Muscle layer of duodenum (tissue), 2 donors: ENCODE measurements at regions not wholly inside any gene's neighbourhood (a gene's known extent, or its start where the extent isn't known, plus 50 kb on each side); places are given as distances from the start of the nearest gene placed in this dataset.

Experiments used
- H3K27ac ChIP-seq: one replicate; pipeline ENCODE4 v1.7.0; 2013; ENCODE audit warnings: mild to moderate bottlenecking, low read length
- H3K27me3 ChIP-seq: one replicate; pipeline ENCODE4 v1.7.0; 2013; ENCODE audit warnings: low read depth, mild to moderate bottlenecking, control low read depth, low read length
- H3K36me3 ChIP-seq, 2 donors: one replicate each; pipeline ENCODE4 v1.7.0; 2013; ENCODE audit warnings: low read length in 2 of 2, control low read depth in 1 of 2, mild to moderate bottlenecking in 1 of 2; ENCODE audit not compliant: insufficient read depth in 2 of 2, control insufficient read depth in 1 of 2
- H3K4me1 ChIP-seq, 2 donors: one replicate each; pipeline ENCODE4 v1.7.0; 2013; ENCODE audit warnings: low read length in 2 of 2, mild to moderate bottlenecking in 2 of 2, control low read depth in 1 of 2, moderate library complexity in 1 of 2; ENCODE audit not compliant: insufficient read depth in 2 of 2, control insufficient read depth in 1 of 2
- H3K4me3 ChIP-seq, 2 donors: one replicate each; pipeline ENCODE4 v1.7.0; 2013; ENCODE audit warnings: low read length in 2 of 2, low read depth in 1 of 2, mild to moderate bottlenecking in 1 of 2
- H3K9me3 ChIP-seq, 2 donors: one replicate each; pipeline ENCODE4 v1.7.0; 2013; ENCODE audit warnings: low read length in 2 of 2, control low read depth in 1 of 2, mild to moderate bottlenecking in 1 of 2; ENCODE audit not compliant: control insufficient read depth in 1 of 2
- donor health status: healthy.

DNA sequence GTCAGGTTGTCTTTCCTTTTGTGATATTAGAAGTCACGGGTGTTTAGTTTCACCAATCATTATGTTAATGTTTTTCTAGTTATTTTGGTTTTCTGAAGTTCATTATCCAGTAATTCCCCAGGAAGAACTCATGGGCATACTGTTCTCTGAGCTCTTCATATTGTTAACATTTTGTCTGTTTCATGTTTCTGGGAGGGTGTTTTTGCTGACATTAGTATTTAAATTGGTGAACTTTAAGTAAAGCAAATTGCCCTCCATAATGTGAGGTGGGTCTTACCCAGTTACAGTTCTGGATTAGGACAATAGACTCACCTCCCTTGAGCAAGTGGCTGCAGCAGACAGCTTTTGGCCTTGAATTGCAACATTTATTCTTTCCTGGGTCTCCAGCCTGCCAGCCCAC lies 163.4 kb downstream of the GPAT3 start:
- Histone ChIP-seq H3K4me3 (no peak overlapping the region), H3K27me3 (no peaks in the 10 kb centered on the region), H3K36me3 (no peaks in the 10 kb centered on the region), H3K27ac (no peak overlapping the region), H3K9me3 (peaks cover 0 to 5% of the 10 kb centered on the region in 2 donors), H3K4me1 (no peaks in the 10 kb centered on the region)

DNA sequence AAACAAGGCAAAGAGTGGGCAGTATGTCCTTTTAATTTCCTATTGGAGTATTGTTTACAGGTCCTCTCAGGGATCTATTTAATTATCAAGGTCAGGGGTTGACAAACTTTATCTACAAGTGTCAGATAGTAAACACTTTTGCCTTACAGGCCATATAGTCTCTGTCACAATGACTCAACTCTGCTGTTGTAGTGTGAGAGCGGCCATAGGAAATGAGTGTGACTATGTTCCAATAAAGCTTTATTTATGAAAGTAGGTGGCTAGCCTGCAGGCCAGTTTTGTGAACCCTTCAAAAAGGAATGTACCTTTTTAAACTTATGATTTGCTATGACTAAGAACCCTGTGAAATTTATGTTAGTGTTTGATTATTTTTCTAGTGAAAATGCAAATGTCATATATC lies 156.1 kb downstream of the GPAT3 start:
- H3K4me3 ChIP-seq = no peak overlapping the region
- no peaks in the 10 kb centered on the region for H3K27me3 ChIP-seq
- H3K36me3 ChIP-seq = no peaks in the 10 kb centered on the region
- no peak overlapping the region for H3K27ac ChIP-seq
- no peaks in the 10 kb centered on the region for H3K4me1 ChIP-seq
- no peaks in the 10 kb centered on the region for H3K9me3 ChIP-seq

DNA sequence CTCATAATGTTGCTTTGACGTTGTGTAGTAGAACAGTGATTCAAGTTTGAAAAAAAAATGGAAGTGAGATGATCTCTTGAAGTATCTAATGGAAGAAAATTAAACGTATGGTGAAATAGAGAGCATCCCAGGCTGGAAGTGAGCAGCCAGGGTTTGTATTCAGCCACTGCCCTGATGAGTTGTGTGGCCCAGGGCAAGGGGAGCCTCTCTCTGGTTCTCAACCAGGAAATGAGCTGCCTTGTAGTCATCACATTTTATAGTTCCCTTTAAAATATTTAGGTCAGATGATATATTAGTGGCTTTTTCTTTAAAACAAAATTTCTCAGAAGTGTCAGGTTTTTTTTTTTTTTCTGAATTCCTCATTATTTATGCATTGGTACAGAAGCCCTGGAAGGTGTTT lies 150.3 kb downstream of the GPAT3 start:
- no peaks in the 10 kb centered on the region for H3K27me3 ChIP-seq
- no peak overlapping the region for H3K27ac ChIP-seq
- H3K36me3 ChIP-seq = no peaks in the 10 kb centered on the region
- no peaks in the 10 kb centered on the region for H3K4me1 ChIP-seq
- no peak overlapping the region for H3K4me3 ChIP-seq
- no peaks in the 10 kb centered on the region for H3K9me3 ChIP-seq

DNA sequence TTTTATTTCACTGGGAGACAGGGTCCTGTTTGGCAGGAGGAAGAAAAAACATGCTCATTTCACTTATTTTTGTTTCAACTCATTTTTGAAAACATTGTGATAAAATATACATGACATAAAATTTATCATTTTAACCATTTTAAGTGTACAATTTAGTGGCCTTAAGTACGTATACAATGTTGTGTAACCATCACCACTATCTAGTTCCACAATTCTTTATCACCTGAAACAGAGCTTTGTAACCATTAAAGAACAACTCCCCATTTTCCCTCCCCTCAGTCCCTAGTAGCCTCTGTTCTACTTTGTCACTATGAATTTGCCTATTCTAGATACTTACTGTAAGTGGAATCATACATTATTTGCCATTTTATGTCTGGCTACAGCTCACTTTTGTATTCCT lies 143.8 kb downstream of the GPAT3 start:
- H3K27ac ChIP-seq = no peak overlapping the region
- no peaks in the 10 kb centered on the region for H3K9me3 ChIP-seq
- no peaks in the 10 kb centered on the region for H3K4me1 ChIP-seq
- H3K4me3 ChIP-seq = no peak overlapping the region
- no peaks in the 10 kb centered on the region for H3K36me3 ChIP-seq
- H3K27me3 ChIP-seq = no peaks in the 10 kb centered on the region

DNA sequence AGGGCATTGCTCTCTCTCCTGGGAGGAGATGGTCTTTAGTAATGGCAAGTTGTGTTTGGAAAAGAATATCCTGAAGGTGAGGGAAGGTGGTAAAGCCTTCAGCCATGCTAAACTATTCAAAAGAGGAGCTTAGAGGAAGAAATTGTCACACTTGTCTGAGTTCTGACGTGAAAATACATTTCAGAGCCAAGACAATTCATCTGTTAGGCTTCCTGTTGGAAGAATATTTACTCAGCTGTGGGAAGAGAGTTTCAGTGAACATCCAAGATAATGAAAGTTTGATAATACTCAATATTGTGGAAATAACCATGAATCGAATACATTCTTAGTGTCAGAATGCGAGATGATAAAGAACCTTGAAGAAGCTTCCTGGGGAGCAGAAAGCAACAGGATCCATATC lies 143.3 kb downstream of the GPAT3 start:
- Histone ChIP-seq H3K4me1 (no peaks in the 10 kb centered on the region), H3K36me3 (no peaks in the 10 kb centered on the region), H3K4me3 (no peak overlapping the region)

DNA sequence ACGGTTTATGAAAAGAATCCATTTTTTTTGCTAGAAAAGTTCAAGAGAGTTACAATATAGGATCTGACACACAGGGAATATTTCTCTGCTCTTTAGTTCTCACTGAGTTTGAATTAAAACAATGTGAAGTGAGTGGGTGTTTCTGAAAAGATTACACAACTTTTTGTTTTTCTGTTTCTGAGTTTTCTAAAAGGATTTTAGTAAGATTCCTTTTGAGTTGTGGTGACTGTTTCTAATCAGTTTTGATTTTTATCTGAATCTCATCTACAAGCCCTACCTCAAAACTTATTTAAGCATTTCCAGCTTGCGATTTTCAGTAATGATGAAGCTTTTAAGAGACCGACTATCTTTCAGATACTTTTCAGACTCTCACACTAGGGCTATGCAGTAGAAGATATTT lies 141.7 kb downstream of the GPAT3 start:
- H3K36me3 ChIP-seq = no peaks in the 10 kb centered on the region
- H3K4me3 ChIP-seq = no peak overlapping the region
- no peaks in the 10 kb centered on the region for H3K9me3 ChIP-seq
- no peaks in the 10 kb centered on the region for H3K27me3 ChIP-seq
- no peaks in the 10 kb centered on the region for H3K4me1 ChIP-seq
- no peak overlapping the region for H3K27ac ChIP-seq

More for the DNA sequence above, 143.3 kb downstream of the GPAT3 start:
- no peaks in the 10 kb centered on the region for H3K9me3 ChIP-seq
- H3K27ac ChIP-seq = no peak overlapping the region
- no peaks in the 10 kb centered on the region for H3K27me3 ChIP-seq

DNA sequence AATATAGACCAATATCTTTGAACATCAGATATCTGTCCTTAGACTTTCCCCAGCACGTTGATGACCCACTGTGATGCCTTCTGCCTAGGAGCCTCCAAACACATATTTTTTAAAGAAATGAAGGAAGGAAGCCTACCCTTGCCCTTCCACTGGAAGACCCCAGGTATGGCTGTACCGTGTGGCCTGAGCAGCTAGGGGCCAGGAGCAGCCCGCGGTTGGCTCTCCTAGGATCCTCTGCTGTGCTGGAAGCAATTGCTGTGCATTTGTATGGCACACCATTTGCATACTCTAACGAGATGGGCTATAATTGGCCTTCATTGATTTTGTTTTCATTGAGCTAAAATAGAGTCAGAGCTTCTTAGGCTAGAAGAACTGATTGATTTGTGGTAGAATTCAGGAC lies 128.8 kb downstream of the GPAT3 start:
- Histone ChIP-seq H3K9me3 (no peaks in the 10 kb centered on the region), H3K27me3 (no peaks in the 10 kb centered on the region), H3K27ac (no peak overlapping the region), H3K4me3 (no peak overlapping the region), H3K36me3 (no peaks in the 10 kb centered on the region), H3K4me1 (no peaks in the 10 kb centered on the region)

DNA sequence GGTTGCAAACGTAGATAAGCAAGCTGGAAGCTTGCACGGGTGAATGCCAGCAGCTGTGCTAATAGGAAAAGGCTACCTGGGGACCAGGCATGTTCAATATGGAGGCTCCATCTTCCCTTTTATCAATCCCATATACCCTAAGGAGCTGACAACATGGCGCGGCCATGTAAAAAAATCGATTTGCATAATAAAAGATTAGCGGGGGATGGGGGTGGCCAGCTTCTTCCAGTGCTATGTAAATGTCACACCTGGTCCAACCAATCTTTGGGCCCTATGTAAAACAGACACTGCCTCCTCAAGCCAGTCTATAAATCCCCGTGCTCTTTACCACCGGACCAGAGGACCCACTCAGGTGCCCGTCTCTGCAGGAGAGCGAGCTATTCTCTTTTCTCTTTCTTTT lies 128.2 kb downstream of the GPAT3 start:
- Histone ChIP-seq H3K4me1 (no peaks in the 10 kb centered on the region), H3K9me3 (no peaks in the 10 kb centered on the region), H3K27ac (no peak overlapping the region), H3K4me3 (no peak overlapping the region), H3K36me3 (no peaks in the 10 kb centered on the region), H3K27me3 (no peaks in the 10 kb centered on the region)

DNA sequence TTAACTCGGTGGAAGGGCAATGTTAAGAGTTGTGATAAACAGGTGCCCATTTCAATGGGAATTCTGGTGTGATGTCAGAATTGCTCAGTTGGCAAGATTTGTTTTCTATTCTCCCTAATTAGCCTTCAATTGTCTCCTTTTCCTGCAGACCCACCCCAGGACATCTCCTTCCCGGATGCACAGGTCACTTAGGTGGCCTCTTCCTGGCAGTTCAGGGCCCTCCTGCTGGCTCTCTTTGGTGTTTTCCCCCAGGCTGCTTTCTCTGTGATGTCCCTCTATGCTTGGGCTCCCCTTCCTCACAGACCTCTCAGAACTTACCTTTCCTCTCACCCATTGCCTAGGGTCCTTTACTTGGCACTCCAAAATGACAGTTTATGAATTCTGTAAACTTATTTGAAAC lies 126.3 kb downstream of the GPAT3 start:
- H3K4me3 ChIP-seq = no peak overlapping the region
- no peaks in the 10 kb centered on the region for H3K36me3 ChIP-seq
- H3K27ac ChIP-seq = no peak overlapping the region
- H3K9me3 ChIP-seq = no peaks in the 10 kb centered on the region
- no peaks in the 10 kb centered on the region for H3K27me3 ChIP-seq
- no peaks in the 10 kb centered on the region for H3K4me1 ChIP-seq

DNA sequence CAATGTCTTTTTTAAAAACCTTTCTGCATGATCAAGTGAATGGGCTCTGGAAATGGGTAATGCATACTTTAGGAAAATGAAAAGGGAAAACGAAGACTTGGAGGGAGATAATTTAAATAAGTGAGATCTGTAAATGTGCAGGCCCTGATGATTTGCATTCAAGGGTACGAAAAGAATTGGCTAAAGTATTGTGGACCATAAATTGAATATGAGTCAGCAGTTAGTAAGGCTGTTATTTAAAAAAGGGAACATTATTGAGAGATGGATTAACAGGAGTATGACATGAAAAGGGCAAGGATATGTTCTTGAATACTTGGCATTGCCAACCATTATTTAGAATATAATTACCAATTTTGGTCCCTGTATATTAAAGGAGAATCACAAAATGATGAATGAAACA lies 125.5 kb downstream of the GPAT3 start:
- Histone ChIP-seq H3K27me3 (no peaks in the 10 kb centered on the region), H3K27ac (no peak overlapping the region), H3K4me3 (no peak overlapping the region), H3K9me3 (no peaks in the 10 kb centered on the region), H3K4me1 (no peaks in the 10 kb centered on the region), H3K36me3 (no peaks in the 10 kb centered on the region)

DNA sequence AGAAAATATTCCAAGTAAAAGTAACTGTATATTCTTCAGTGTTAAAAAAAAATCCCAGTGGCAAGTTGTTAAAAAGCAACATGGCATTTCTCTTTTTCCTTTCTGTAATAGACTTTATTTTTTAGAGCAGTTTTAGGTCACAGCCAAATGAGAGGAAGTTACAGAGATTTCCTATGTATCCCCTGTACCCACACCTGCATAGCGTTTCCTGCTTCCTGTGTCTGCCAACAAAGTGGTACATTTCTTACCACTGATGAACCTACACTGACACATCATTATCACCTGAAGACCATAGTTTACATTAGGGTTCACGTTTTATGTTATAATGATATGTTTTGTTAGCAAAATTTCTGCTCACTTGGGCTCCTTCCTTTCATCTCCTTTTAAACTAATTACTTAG lies 124.7 kb downstream of the GPAT3 start:
- Histone ChIP-seq H3K4me1 (no peaks in the 10 kb centered on the region), H3K36me3 (no peaks in the 10 kb centered on the region), H3K4me3 (no peak overlapping the region), H3K27ac (no peak overlapping the region), H3K9me3 (no peaks in the 10 kb centered on the region), H3K27me3 (no peaks in the 10 kb centered on the region)

DNA sequence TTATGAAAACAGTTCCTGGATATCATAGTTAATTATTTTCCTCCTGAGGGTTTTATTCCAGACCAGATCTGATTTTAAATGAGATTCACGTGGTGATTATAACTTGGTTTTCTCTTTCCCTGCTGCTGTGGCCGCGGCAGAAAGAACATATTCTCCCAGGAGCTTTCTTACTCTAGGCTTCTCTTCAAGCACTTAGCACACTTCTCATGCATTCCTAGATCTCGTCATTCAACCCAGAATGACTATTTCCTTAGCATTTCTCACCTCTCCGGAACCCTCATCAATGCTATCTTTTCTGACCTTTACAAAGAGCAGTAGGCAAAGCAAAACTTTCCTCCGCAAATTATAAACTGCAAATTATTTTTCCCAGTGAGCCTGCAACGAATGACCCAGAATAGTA lies 122.9 kb downstream of the GPAT3 start:
- H3K9me3 ChIP-seq = no peaks in the 10 kb centered on the region
- no peak overlapping the region for H3K27ac ChIP-seq
- H3K27me3 ChIP-seq = no peaks in the 10 kb centered on the region
- no peak overlapping the region for H3K4me3 ChIP-seq
- H3K4me1 ChIP-seq = no peaks in the 10 kb centered on the region
- no peaks in the 10 kb centered on the region for H3K36me3 ChIP-seq
